Testis (tissue), 2 donors: ENCODE measurements at regions not wholly inside any gene's neighbourhood (a gene's known extent, or its start where the extent isn't known, plus 50 kb on each side); places are given as distances from the start of the nearest gene placed in this dataset.

Source experiments
- CTCF ChIP-seq, 3 experiments: fragments of 450-650 bp in 2 of 3; fragments of 200-600 bp in 1 of 3; sonication (generic) in 1 of 3; IDR thresholded peaks; one replicate each; pipeline ENCODE4 v1.5.1; 2016 to 2019; ENCODE audit warnings: antibody characterized with exemption in 3 of 3, mild to moderate bottlenecking in 2 of 3, moderate library complexity in 1 of 3
- POLR2A ChIP-seq: fragments of 450-650 bp; IDR thresholded peaks from one replicate; pipeline ENCODE4 v1.6.1; 2017; ENCODE audit warnings: antibody characterized with exemption, mild to moderate bottlenecking, moderate library complexity

GRCh38 chr7:145053781-145054180 is 217.9 kb upstream of the TPK1 start:
- no peak for TF ChIP-seq CTCF (IDR thresholded peaks at IDR 0.05)
- TF ChIP-seq POLR2A: no peak
